ENCODE measurements at regions not wholly inside any gene's neighbourhood (a gene's known extent, or its start where the extent isn't known, plus 50 kb on each side); places are given as distances from the start of the nearest gene placed in this dataset.

- TF ChIP-seq ZBTB7A (IDR thresholded peaks at IDR 0.05; ENCODE audit: low read depth): no peak
- no peak for TF ChIP-seq TEAD4 (IDR thresholded peaks at IDR 0.05)
- TF ChIP-seq RAD21 (IDR thresholded peaks at IDR 0.05; ENCODE audit: low read depth): no peak
- TF ChIP-seq NFIC (IDR thresholded peaks at IDR 0.05): no peak
Measured at GRCh38 chr6:15995493-15995892, 133.4 kb upstream of the MYLIP start.

GRCh38 chr6:15994814-15995459, 133.9 kb upstream of the MYLIP start:
- no peak for TF ChIP-seq ZBTB7A (IDR thresholded peaks at IDR 0.05; ENCODE audit: low read depth)
- TF ChIP-seq FOXM1 (IDR thresholded peaks at IDR 0.05; ENCODE audit: borderline replicate concordance, low read depth): no peak
- no peak for TF ChIP-seq REST (IDR thresholded peaks at IDR 0.05; ENCODE audit: low read depth)
- TF ChIP-seq, protein P1, sequence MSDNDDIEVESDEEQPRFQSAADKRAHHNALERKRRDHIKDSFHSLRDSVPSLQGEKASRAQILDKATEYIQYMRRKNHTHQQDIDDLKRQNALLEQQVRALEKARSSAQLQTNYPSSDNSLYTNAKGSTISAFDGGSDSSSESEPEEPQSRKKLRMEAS (IDR thresholded peaks at IDR 0.05): no peak
- no peak for TF ChIP-seq NFIC (IDR thresholded peaks at IDR 0.05)
- no peak for TF ChIP-seq TCF12 (IDR thresholded peaks at IDR 0.05; ENCODE audit: low read depth)
- no peak for TF ChIP-seq EP300 (IDR thresholded peaks at IDR 0.05; ENCODE audit: borderline replicate concordance)
- no peak for TF ChIP-seq USF1 (IDR thresholded peaks at IDR 0.05)
- no peak for TF ChIP-seq TEAD4 (IDR thresholded peaks at IDR 0.05)

DNA sequence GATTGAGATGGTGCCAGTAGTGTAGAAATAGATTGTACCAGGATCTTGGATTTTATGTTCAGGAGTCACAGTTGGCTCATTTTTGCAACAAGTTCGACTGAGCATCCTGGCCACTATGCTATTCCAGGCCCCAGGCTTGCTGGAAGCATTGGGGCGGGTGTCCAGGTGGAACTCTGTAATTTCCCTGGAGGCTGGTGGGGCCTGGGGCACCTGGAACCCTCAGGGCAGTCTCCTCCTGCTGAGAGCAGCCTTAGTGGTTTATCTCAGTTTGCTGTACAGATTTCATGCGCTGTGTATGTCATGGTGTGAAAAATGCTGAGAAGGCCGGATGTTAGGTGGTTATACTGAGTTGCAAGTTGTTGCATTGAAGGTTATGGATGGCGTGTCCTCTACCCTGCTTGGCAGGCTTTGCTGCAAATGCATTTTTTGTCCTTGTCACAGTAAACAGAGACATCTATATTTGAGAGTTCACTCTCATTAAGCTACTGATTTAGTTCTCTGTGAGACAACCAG, 135.1 kb upstream of the MYLIP start:
- TF ChIP-seq NFIC (IDR thresholded peaks at IDR 0.05): no peak
- no peak for TF ChIP-seq ZBTB7A (IDR thresholded peaks at IDR 0.05; ENCODE audit: low read depth)
- TF ChIP-seq EGR1 (IDR thresholded peaks at IDR 0.05): no peak
- TF ChIP-seq REST (IDR thresholded peaks at IDR 0.05; ENCODE audit: low read depth): no peak
- TF ChIP-seq TEAD4 (IDR thresholded peaks at IDR 0.05): no peak
- TF ChIP-seq YY1 (IDR thresholded peaks at IDR 0.05; ENCODE audit: low read depth): no peak
- TF ChIP-seq CEBPB (IDR thresholded peaks at IDR 0.05): no peak
- TF ChIP-seq TCF12 (IDR thresholded peaks at IDR 0.05; ENCODE audit: low read depth): no peak
- no peak for TF ChIP-seq USF1 (IDR thresholded peaks at IDR 0.05)
- no peak for TF ChIP-seq RAD21 (IDR thresholded peaks at IDR 0.05; ENCODE audit: low read depth)
- TF ChIP-seq, protein P1 (IDR thresholded peaks at IDR 0.05): no peak
- no peak for TF ChIP-seq EP300 (IDR thresholded peaks at IDR 0.05; ENCODE audit: borderline replicate concordance)
- no peak for TF ChIP-seq TAF1 (IDR thresholded peaks at IDR 0.05; ENCODE audit: low read depth)
- TF ChIP-seq FOXM1 (IDR thresholded peaks at IDR 0.05; ENCODE audit: borderline replicate concordance, low read depth): no peak
- TF ChIP-seq CREB1 (IDR thresholded peaks at IDR 0.05; ENCODE audit: low read depth): no peak

GRCh38 chr6:15990179-15990578, 138.7 kb upstream of the MYLIP start:
- no peak for TF ChIP-seq YY1 (IDR thresholded peaks at IDR 0.05; ENCODE audit: low read depth)
- TF ChIP-seq, protein P1 (IDR thresholded peaks at IDR 0.05): no peak

- TF ChIP-seq CEBPB (IDR thresholded peaks at IDR 0.05): no peak
- TF ChIP-seq USF1 (IDR thresholded peaks at IDR 0.05): no peak
- TF ChIP-seq ZBTB7A (IDR thresholded peaks at IDR 0.05; ENCODE audit: low read depth): no peak
- no peak for TF ChIP-seq TAF1 (IDR thresholded peaks at IDR 0.05; ENCODE audit: low read depth)
- no peak for TF ChIP-seq TCF12 (IDR thresholded peaks at IDR 0.05; ENCODE audit: low read depth)
- TF ChIP-seq REST (IDR thresholded peaks at IDR 0.05; ENCODE audit: low read depth): no peak
- TF ChIP-seq FOXM1 (IDR thresholded peaks at IDR 0.05; ENCODE audit: borderline replicate concordance, low read depth): no peak
- TF ChIP-seq RAD21 (IDR thresholded peaks at IDR 0.05; ENCODE audit: low read depth): no peak
- no peak for TF ChIP-seq EGR1 (IDR thresholded peaks at IDR 0.05)
- no peak for TF ChIP-seq YY1 (IDR thresholded peaks at IDR 0.05; ENCODE audit: low read depth)
- no peak for TF ChIP-seq TEAD4 (IDR thresholded peaks at IDR 0.05)
- no peak for TF ChIP-seq CREB1 (IDR thresholded peaks at IDR 0.05; ENCODE audit: low read depth)
- no peak for TF ChIP-seq EP300 (IDR thresholded peaks at IDR 0.05; ENCODE audit: borderline replicate concordance)
- TF ChIP-seq, protein P1 (IDR thresholded peaks at IDR 0.05): no peak
- TF ChIP-seq NFIC (IDR thresholded peaks at IDR 0.05): no peak
Measured at GRCh38 chr6:15989397-15989796, 139.5 kb upstream of the MYLIP start.
